C4-2B (cell line): ENCODE measurements at regions not wholly inside any gene's neighbourhood (a gene's known extent, or its start where the extent isn't known, plus 50 kb on each side); places are given as distances from the start of the nearest gene placed in this dataset.

Source experiments
- CTCF ChIP-seq: fragments of 450-650 bp; conservative IDR thresholded peaks from 2 replicates; pipeline ENCODE4 v1.5.1; 2017; ENCODE audit warnings: mild to moderate bottlenecking
- ZFX ChIP-seq: fragments of 450-650 bp; IDR thresholded peaks from 2 replicates; pipeline ENCODE4 v1.6.1; 2017

GRCh38 chr7:108838198-108838597 is 268.5 kb downstream of the DNAJB9 start:
- no peak for TF ChIP-seq CTCF
- TF ChIP-seq ZFX: no peak
